Activated T-helper 17 cell treated with anti-CD3 and anti-CD28 coated beads, Interleukin-2, amount 50 U/mL, for 72 hours (primary cell): ENCODE measurements at regions not wholly inside any gene's neighbourhood (a gene's known extent, or its start where the extent isn't known, plus 50 kb on each side); places are given as distances from the start of the nearest gene placed in this dataset.
A peak's percentile ranks its signal among the peaks of the same experiment; 100 is the strongest.

Source experiments
- ATAC-seq: fragments of 150-1000 bp; cut with Tn5 transposase; replicated peaks from 2 replicates; pipeline ENCODE4 v1.10.0; 2021; ENCODE audit warnings: mild to moderate bottlenecking, moderate library complexity
- H3K27ac Mint-ChIP-seq: one replicate; pipeline ENCODE4 v1.8.0; 2022; ENCODE audit warnings: mixed read lengths
- H3K27me3 Mint-ChIP-seq: one replicate; pipeline ENCODE4 v1.8.0; 2022; ENCODE audit warnings: mixed read lengths
- H3K36me3 Mint-ChIP-seq: one replicate; pipeline ENCODE4 v1.8.0; 2022; ENCODE audit warnings: low read depth, mild to moderate bottlenecking, mixed read lengths
- H3K4me1 Mint-ChIP-seq: one replicate; pipeline ENCODE4 v1.8.0; 2022; ENCODE audit warnings: mixed read lengths
- H3K4me3 Mint-ChIP-seq: one replicate; pipeline ENCODE4 v1.8.0; 2022; ENCODE audit warnings: mild to moderate bottlenecking, mixed read lengths
- H3K9me3 Mint-ChIP-seq: one replicate; pipeline ENCODE4 v1.8.0; 2022; ENCODE audit warnings: mixed read lengths

DNA sequence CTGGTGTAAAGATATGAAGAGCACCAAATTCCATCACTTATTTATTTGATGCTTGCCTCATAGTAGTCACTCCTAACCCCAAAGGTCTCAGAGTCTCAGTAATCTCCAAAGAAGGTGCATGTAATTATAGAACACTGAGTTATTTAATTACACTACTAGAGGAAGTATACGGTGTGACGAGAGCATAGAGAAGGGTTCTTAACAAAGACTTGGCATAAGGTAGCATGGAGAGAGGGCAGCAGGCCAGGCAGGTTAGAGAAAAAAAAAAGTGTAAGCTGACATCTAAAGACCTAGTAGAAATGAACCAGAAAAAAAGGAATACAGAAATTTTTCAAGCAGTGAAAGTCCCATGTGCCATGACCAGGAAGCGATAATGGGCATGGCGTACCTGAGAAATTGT, 213.3 kb upstream of the TGFBR2 start:
- Mint-ChIP-seq H3K4me1 (no peaks in the 10 kb centered on the region), H3K36me3 (no peaks in the 10 kb centered on the region), H3K4me3 (no peak overlapping the region), H3K27ac (no peak overlapping the region), H3K27me3 (peaks cover 11% of the 10 kb centered on the region), H3K9me3 (peaks cover 5% of the 10 kb centered on the region)
- ATAC-seq, result no peak

DNA sequence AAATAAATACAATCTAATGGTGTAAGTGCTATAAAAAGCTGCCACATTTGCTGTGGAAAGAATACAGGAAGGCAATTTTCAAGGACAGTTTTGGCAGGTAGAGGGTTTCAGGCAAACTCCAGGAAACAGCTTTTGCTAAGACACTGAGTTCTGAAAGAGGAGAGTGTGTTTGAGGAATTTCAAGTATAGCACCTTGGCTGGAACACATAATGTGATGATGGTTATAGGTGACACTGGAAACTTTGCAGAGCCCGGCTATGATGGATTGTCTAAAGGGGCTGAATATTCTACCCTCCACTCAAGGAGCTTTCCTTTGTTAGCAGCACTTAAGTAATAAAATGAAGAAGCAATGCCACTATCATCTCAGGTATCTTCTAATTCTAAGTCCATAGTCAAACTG, 209.4 kb upstream of the TGFBR2 start:
- Mint-ChIP-seq H3K27me3 (peaks cover 11% of the 10 kb centered on the region), H3K36me3 (no peaks in the 10 kb centered on the region), H3K4me3 (no peak overlapping the region), H3K9me3 (peaks cover 5% of the 10 kb centered on the region), H3K4me1 (peaks cover 8% of the 10 kb centered on the region), H3K27ac (no peak overlapping the region)
- no peak for ATAC-seq

DNA sequence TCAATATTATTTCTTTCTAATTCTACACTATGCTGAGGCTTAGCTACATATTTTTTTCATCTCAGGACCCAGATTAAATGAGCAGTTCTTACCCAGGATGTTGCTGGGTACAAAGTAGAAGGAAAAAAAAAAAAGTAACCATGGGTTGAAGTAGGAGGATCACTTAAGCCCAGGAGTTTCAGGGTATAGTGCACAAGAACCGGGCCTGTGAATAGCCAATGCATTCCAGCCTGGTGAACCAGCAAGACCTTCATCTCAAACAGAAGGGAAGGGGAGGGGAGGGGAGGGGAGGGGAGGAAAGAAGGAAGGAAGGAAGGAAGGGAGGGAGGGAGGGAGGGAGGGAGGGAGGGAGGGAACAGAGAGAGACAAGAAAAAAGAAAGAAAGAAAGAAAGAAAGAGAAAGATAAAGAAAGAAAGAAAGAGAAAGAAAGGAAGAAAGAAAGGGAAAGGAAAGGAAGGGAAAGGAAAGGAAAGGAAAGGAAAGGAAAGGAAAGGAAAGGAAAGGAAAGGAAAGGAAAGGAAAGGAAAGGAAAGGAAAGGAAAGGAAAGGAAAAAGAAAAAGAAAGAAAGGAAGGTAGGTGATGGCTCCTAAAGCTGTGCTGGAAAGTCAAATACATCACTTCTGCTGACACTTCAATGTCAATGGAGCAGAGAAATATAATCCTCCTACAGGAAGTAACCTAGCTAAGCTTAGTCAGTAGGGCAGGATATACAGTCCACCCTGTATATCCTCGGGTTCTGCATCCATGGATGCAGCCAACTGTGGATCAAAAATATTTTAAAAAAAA, 206.8 kb upstream of the TGFBR2 start:
- Mint-ChIP-seq H3K4me3 (no peak overlapping the region), H3K9me3 (peaks cover under 1% of the 10 kb centered on the region), H3K27me3 (peaks cover 7% of the 10 kb centered on the region), H3K27ac (no peak overlapping the region), H3K4me1 (peaks cover 8% of the 10 kb centered on the region), H3K36me3 (no peaks in the 10 kb centered on the region)
- no peak for ATAC-seq

DNA sequence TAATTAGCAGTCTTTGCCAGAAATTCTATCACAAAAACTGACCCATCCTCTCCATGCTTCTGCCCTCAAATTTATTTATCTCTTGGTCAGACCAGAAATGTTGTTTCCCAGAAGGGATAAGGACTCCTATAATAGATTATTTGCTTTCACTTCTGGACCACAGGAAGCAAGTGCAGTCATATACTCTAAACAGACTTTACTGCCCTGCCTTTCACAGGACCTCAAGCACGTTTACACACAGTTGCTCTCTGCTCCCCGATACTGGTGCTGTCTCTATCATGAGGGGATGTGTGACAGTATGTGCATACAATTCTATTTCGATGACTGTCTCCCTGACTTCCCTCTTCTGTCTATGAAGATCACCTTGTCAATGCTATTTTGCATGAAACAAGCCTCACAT, 205.5 kb upstream of the TGFBR2 start:
- no peak overlapping the region for H3K27ac Mint-ChIP-seq
- peaks cover 3% of the 10 kb centered on the region for H3K27me3 Mint-ChIP-seq
- no peaks in the 10 kb centered on the region for H3K9me3 Mint-ChIP-seq
- no peak overlapping the region for H3K4me3 Mint-ChIP-seq
- no peaks in the 10 kb centered on the region for H3K36me3 Mint-ChIP-seq
- no peak for ATAC-seq
- peaks cover 8% of the 10 kb centered on the region for H3K4me1 Mint-ChIP-seq

DNA sequence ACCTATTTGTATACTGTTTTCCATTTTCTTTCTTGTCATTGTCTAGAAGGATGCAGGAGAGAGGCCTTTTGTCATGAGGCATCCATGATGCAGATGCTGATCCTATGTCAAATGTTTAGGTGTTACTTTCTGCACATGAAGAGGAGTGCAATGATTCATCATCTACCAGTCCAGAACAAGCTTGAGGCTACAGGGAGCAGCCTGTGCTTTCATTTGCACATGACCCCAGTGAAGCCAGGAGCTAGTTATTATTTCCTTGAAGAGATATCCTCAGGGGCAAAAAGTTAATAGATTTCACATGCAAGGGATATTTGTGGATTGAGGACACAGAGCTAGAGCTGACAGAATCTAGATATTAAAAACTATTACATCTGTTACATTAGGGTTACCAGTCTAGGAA, 204.4 kb upstream of the TGFBR2 start:
- peaks cover under 1% of the 10 kb centered on the region for H3K9me3 Mint-ChIP-seq
- ATAC-seq, result peak; percentile 43
- H3K4me1 Mint-ChIP-seq, result peaks cover 8% of the 10 kb centered on the region
- H3K27me3 Mint-ChIP-seq, result peaks cover 3% of the 10 kb centered on the region
- no peak overlapping the region for H3K4me3 Mint-ChIP-seq
- no peak overlapping the region for H3K27ac Mint-ChIP-seq
- no peaks in the 10 kb centered on the region for H3K36me3 Mint-ChIP-seq

DNA sequence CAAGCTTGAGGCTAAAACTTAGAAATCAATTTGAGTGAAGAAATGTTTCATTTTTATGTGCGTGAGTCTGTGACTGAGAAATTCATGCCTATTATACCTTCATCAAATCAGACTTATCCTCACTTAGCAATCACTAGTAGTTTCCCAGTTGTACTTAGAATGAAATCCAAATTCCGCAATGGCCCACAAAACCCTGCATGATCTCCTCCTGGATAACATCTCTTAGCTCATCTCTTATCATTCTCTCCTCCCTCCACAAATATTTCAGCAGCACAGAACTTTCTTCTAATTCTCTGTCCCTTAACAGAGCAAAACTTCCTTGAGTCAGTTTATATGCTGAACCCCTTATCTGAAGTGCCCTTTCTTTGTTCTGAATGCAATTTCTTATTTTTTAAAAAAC, 198.8 kb upstream of the TGFBR2 start:
- ATAC-seq, result no peak
- no peaks in the 10 kb centered on the region for H3K4me1 Mint-ChIP-seq
- H3K9me3 Mint-ChIP-seq, result peaks cover 7% of the 10 kb centered on the region
- H3K27me3 Mint-ChIP-seq, result peaks cover 3% of the 10 kb centered on the region
- no peaks in the 10 kb centered on the region for H3K36me3 Mint-ChIP-seq
- no peak overlapping the region for H3K4me3 Mint-ChIP-seq
- H3K27ac Mint-ChIP-seq, result no peak overlapping the region

DNA sequence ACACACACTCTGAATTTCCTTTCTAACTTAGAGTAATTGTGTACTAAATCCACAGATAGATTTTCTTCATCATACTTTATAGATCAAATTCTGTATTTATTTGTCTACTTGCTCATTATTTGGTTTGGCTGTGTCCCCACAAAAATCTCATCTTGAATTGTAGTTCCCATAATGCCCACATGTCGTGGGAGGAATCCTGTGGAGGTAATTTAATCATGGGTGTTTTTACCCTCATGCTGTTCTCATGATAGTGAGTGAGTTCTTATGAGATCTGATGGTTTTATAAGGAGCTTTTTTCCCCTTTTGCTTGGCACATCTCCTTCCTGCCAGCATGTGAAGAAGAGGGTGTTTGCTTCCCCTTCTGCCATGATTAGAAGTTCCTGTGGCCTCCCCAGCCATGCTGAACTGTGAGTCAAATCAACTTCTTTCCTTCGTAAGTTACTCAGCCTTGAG, 198.3 kb upstream of the TGFBR2 start:
- H3K27me3 Mint-ChIP-seq, result no peaks in the 10 kb centered on the region
- H3K4me3 Mint-ChIP-seq, result no peak overlapping the region
- no peak for ATAC-seq
- H3K4me1 Mint-ChIP-seq, result no peaks in the 10 kb centered on the region
- no peak overlapping the region for H3K27ac Mint-ChIP-seq
- H3K9me3 Mint-ChIP-seq, result peaks cover 7% of the 10 kb centered on the region
- no peaks in the 10 kb centered on the region for H3K36me3 Mint-ChIP-seq

DNA sequence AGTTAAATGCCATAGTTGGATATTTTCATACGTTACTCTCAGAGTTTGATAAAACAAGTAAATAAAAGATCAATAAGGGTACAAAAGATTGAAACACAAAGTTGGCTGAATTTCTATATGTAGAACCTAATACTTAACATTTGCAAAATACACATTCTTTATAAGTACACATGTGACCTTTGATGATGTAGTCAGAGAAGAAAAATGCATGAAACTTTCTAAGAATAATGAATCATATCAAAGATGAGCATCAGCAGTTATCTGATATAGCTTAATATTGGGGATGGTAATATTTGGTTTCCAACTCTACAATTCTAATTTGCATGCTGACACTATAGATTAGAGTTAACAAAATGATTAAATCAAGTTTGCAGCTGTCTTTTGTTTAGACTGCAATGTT, 188.0 kb upstream of the TGFBR2 start:
- Mint-ChIP-seq H3K27me3 (no peaks in the 10 kb centered on the region), H3K9me3 (no peaks in the 10 kb centered on the region), H3K27ac (no peak overlapping the region), H3K36me3 (no peaks in the 10 kb centered on the region), H3K4me1 (peaks cover 3% of the 10 kb centered on the region), H3K4me3 (no peak overlapping the region)
- no peak for ATAC-seq

DNA sequence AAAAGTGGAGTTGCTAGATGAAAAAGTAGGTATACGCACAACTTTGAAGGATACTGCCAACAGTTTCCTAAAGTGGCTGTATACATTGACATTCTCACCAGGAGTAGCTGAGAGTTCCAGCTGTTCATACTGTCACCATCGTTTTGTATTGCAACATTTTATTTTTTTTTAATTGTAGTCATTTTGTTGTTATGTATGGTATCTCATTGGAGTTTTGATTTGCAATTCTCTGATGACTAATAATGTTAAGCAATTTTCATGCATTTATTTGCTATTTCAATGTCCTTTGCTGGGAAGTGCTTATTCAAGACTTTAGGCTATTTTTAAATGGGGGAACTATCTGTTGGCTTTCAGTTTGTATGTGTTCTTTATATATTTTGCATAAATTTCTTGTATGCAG, 185.1 kb upstream of the TGFBR2 start:
- H3K4me1 Mint-ChIP-seq, result peaks cover 3% of the 10 kb centered on the region
- H3K27me3 Mint-ChIP-seq, result no peaks in the 10 kb centered on the region
- no peak for ATAC-seq
- H3K36me3 Mint-ChIP-seq, result no peaks in the 10 kb centered on the region
- no peak overlapping the region for H3K4me3 Mint-ChIP-seq
- no peaks in the 10 kb centered on the region for H3K9me3 Mint-ChIP-seq
- no peak overlapping the region for H3K27ac Mint-ChIP-seq

DNA sequence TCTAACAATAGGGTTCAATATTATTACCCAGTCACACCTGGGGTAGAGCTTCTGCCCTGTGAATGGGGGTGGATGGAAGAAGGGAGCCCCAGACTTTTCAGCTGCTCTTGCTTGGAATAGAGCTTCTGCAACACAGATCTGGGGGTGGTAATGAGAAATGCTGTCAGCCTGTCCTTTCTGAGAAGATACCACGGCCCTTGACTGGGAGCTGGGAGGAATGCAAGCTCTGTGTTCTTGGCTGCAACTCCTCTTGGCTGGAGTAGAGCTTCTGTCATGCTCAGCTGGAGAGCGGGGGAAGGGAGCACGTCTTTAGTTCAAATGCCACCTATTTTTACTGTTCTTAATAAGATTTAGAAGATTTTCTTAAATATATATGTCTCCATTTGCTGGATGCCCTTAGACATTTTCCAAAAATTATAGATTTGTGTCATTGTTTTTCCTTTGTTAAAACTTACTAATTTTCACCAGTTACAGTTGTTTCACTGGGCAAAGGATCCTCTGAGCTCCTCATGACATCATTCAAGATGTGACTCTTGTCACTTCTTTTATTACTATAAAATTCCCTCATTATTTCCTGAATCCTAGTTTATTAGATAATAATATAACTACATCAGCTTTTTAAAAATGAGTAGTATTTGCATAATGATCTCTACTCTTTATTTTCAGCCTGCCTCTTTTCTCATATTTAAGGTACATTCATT, 180.0 kb upstream of the TGFBR2 start:
- Mint-ChIP-seq H3K4me1 (no peaks in the 10 kb centered on the region), H3K27ac (no peak overlapping the region), H3K27me3 (peaks cover 4% of the 10 kb centered on the region), H3K4me3 (no peak overlapping the region), H3K9me3 (no peaks in the 10 kb centered on the region), H3K36me3 (no peaks in the 10 kb centered on the region)
- ATAC-seq, result no peak

DNA sequence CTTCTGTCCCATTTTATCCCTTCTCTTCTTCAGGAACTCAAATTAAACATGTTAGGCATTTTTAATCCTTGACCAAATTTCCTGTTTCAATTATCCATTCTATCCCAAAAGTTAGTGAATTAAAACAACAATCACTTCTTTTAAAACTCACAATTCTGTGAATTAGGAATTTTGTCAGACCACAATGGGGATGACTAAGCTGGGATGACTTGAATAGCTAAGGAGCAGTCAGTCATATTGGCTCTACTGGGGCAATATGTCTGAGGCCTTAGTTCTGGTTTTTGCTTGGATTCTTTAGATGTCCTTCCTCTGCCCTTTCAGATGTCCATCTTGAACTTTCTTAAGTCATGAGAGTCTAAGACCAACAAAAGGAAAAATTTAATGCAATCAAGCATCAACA, 178.2 kb upstream of the TGFBR2 start:
- Mint-ChIP-seq H3K27me3 (peaks cover 4% of the 10 kb centered on the region), H3K36me3 (no peaks in the 10 kb centered on the region), H3K9me3 (no peaks in the 10 kb centered on the region), H3K4me3 (no peak overlapping the region), H3K27ac (no peak overlapping the region), H3K4me1 (no peaks in the 10 kb centered on the region)
- no peak for ATAC-seq

DNA sequence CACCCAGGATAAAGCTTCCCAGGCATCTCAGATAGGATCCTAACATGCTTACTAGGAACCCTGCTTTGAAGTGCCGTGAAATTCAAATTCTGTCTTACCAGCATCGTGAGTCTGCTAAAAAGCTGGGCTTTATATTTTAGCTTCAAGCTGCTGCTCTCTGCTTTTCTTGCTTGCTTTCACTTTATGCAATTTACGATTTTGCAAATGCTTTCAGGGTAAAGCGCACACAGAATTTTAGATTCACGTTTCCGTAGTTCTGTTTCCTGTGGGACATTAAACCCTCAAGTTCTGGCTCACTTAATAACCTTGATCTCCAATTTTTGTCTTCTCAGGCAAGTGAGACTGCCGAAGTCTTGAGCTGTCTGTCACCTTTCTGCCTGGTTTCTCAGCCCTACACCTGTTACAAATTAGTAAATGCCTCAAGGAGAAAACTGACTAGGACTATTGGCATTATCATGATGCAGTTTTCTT, 170.5 kb upstream of the TGFBR2 start:
- Mint-ChIP-seq H3K36me3 (no peaks in the 10 kb centered on the region), H3K27me3 (no peaks in the 10 kb centered on the region), H3K9me3 (no peaks in the 10 kb centered on the region), H3K4me3 (peak overlapping the region; percentile 60), H3K27ac (peak overlapping the region; percentile 46), H3K4me1 (peaks cover 9% of the 10 kb centered on the region)
- ATAC-seq, result no peak

DNA sequence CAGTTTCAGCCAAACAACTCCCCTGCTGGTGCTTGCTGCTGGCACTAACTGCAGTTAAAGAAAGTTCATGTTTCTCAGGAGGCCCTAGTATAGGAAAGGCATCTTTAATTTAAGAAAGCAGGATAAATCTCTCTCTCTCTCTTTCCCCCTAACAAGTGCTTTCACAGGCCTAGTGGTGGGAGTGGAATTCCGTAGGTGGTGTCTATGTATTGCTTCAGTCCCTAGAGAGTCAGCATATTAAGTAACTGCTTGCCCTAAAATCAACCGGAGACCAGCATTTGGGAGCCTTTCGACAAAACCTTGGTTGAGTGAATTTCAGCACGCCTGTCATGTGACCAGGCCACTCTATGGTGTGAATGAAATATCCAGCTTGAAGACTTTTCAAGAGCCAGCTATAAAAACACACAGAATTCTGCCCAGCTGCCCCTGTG, 169.2 kb upstream of the TGFBR2 start:
- no peak overlapping the region for H3K27ac Mint-ChIP-seq
- no peak for ATAC-seq
- H3K36me3 Mint-ChIP-seq, result no peaks in the 10 kb centered on the region
- H3K27me3 Mint-ChIP-seq, result no peaks in the 10 kb centered on the region
- peaks cover 9% of the 10 kb centered on the region for H3K4me1 Mint-ChIP-seq
- no peaks in the 10 kb centered on the region for H3K9me3 Mint-ChIP-seq
- H3K4me3 Mint-ChIP-seq, result no peak overlapping the region

DNA sequence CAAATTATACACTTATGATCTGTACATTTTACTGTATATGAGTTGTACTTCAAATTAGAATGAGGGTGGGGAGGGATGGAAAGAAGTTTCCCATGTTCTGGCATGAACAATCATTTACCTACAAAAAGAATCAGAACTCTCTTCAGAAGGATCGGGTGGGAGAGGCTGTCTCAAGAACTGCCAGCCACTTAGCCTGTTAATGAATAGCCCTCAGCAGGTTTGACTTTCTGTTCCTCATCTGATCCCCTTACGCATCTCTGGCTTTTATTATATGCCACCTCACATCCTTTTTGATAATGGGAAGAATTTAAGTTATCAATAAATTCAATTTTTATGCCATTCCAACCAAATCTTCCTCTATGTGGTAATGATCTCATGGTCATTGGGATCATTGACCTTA, 168.3 kb upstream of the TGFBR2 start:
- ATAC-seq, result no peak
- Mint-ChIP-seq H3K27me3 (no peaks in the 10 kb centered on the region), H3K4me1 (peaks cover 9% of the 10 kb centered on the region), H3K27ac (no peak overlapping the region), H3K4me3 (no peak overlapping the region), H3K36me3 (no peaks in the 10 kb centered on the region), H3K9me3 (no peaks in the 10 kb centered on the region)

DNA sequence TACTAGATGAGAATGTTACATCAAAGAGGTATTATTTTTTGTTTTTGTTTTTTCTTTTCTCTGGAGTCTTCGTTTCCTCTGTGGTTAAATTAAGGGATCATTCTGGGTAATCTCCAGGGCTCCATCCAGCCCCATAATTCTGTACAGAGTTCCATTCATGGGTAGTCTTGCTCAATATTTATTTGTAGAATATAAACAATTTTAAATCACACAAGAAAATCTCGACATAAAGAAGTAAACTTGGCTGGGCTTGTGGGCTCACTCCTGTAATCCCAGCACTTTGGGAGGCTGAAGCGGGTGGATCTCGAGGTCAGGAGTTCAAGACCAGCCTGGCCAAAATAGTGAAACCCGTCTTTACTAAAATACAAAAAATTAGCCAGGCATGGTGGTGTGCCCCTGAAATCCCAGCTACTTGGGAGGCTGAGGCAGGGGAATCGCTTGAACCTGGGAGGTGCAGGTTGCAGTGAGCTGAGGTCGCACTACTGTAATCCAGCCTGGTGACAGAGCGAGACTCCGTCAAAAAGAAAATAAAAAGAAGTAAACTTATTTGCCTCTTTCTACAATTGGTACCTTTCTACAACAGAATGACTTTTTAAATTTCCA, 166.8 kb upstream of the TGFBR2 start:
- Mint-ChIP-seq H3K4me3 (no peak overlapping the region), H3K9me3 (no peaks in the 10 kb centered on the region), H3K27me3 (no peaks in the 10 kb centered on the region), H3K27ac (no peak overlapping the region), H3K36me3 (no peaks in the 10 kb centered on the region), H3K4me1 (peaks cover 9% of the 10 kb centered on the region)
- ATAC-seq, result no peak
